LNCaP clone FGC (cell line): ENCODE measurements at regions not wholly inside any gene's neighbourhood (a gene's known extent, or its start where the extent isn't known, plus 50 kb on each side); places are given as distances from the start of the nearest gene placed in this dataset.
"Not testable (repeated sequence)": the region's sequence is repeated elsewhere in the genome, so short reads cannot be mapped to it uniquely, and the experiment has no call there.

Experiments
- DNase-seq: peaks from one replicate; pipeline ENCODE4 v3.0.0-alpha.2; 2011; ENCODE audit warnings: low read depth
- H3K4me3 ChIP-seq: 2 replicates; pipeline ENCODE4 v1.5.1; 2011; ENCODE audit warnings: mild to moderate bottlenecking, low read depth, low read length, control low read depth
- CTCF ChIP-seq: IDR thresholded peaks from 2 replicates; pipeline ENCODE4 v1.5.1; 2012; ENCODE audit warnings: mild to moderate bottlenecking; ENCODE audit not compliant: control insufficient read depth, insufficient read depth; ENCODE audit errors: extremely low read depth

GRCh38 chrX:123088331-123088730 is 95.7 kb upstream of the GRIA3 start:
- TF ChIP-seq CTCF = no peak
- H3K4me3 ChIP-seq = no peak overlapping the region
- no peak for DNase-seq

- no peak for TF ChIP-seq CTCF
- no peak for DNase-seq
- H3K4me3 ChIP-seq = no peak overlapping the region
Measured at GRCh38 chrX:123088930-123089329, 95.1 kb upstream of the GRIA3 start.

- DNase-seq = no peak
- TF ChIP-seq CTCF = no peak
- H3K4me3 ChIP-seq = no peak overlapping the region
Measured at GRCh38 chrX:123093792-123094191, 90.3 kb upstream of the GRIA3 start.

- TF ChIP-seq CTCF = no peak
- no peak for DNase-seq
- H3K4me3 ChIP-seq = no peak overlapping the region
Measured at GRCh38 chrX:123108513-123109427, 75.3 kb upstream of the GRIA3 start.

- H3K4me3 ChIP-seq = no peak overlapping the region
- no peak for TF ChIP-seq CTCF
Measured at GRCh38 chrX:123121241-123121640, 62.8 kb upstream of the GRIA3 start.

GRCh38 chrX:123129805-123130204 is 54.3 kb upstream of the GRIA3 start:
- H3K4me3 ChIP-seq, DNase-seq: not testable (repeated sequence)

More at GRCh38 chrX:123121241-123121640, 62.8 kb upstream of the GRIA3 start:
- no peak for DNase-seq
